ENCODE measurements at regions not wholly inside any gene's neighbourhood (a gene's known extent, or its start where the extent isn't known, plus 50 kb on each side); places are given as distances from the start of the nearest gene placed in this dataset.

DNA sequence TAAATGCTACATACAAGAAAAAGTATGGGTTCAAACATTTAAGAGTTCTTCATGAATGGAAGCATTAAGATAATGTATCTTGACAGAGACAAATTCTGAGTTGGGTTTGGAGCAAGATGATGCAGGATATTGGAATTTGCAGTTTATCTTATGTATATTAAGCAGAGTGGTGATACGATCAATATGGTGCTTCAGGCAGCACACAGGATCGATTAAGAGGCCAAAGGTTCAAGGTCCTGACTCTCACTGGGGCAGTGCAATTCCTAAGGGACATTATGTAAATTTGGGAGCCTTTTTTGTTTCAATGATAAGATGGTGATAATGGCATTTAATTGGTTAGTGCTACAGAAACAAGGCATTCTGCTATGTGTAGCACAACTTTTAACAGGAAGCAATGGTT is 381.9 kb downstream of the KCNJ3 start (continued):
- no peak for TF ChIP-seq ATF3 (IDR thresholded peaks at IDR 0.05; ENCODE audit: insufficient read depth, low read depth, low read length)
- TF ChIP-seq ATF2 (IDR thresholded peaks at IDR 0.05; ENCODE audit: low read length): no peak
- TF ChIP-seq TAF1 (IDR thresholded peaks at IDR 0.05; ENCODE audit: low read depth, low read length): no peak

All from H1 (cell line).